SK-N-SH (cell line): ENCODE measurements at regions not wholly inside any gene's neighbourhood (a gene's known extent, or its start where the extent isn't known, plus 50 kb on each side); places are given as distances from the start of the nearest gene placed in this dataset.

Experiments
- EZH2phosphoT487 ChIP-seq: fragments of 200-600 bp; sonication (generic); IDR thresholded peaks from 2 replicates; pipeline ENCODE4 v1.6.1; 2017; ENCODE audit warnings: low read depth, mixed run types, mild to moderate bottlenecking, antibody characterized with exemption, moderate library complexity, borderline replicate concordance
- NRF1 ChIP-seq: IDR thresholded peaks from 2 replicates; pipeline ENCODE4 v1.6.1; 2012; ENCODE audit warnings: low read depth, mild to moderate bottlenecking, low read length
- RFX5 ChIP-seq: IDR thresholded peaks from 2 replicates; pipeline ENCODE4 v1.6.1; 2012; ENCODE audit warnings: mild to moderate bottlenecking, improper control_type of control experiment, low read length
- YY1 ChIP-seq: IDR thresholded peaks from 2 replicates; pipeline ENCODE4 v1.4.0; 2012; ENCODE audit warnings: low read depth, mild to moderate bottlenecking
- TF ChIP-seq, protein P1 (sequence below): fragments of 200-600 bp; sonication (generic); IDR thresholded peaks from 2 replicates; pipeline ENCODE4 v1.6.1; 2017; ENCODE audit warnings: antibody characterized with exemption, mild to moderate bottlenecking, moderate library complexity

DNA sequence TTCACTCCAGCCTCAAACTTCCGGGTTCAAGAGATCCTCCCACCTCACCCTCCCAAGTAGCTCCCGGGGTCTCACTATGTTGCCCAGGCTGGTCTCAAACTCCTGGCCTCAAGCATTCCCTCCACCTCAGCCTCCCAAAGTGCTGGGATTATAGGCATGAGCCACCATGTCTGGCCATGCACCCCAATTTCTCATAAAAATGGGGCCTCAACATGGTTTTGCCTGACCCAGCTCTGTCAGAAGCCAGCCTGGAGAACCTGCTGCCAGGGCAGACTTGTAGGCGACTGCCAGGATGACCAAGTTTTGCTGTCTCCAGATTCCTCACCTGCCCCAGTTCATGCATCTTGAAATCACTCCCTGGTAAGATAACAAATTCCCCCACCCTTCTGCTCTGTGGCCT lies 82.9 kb downstream of the AIPL1 start:
- no peak for TF ChIP-seq EZH2phosphoT487
- TF ChIP-seq YY1: no peak
- TF ChIP-seq, protein P1, sequence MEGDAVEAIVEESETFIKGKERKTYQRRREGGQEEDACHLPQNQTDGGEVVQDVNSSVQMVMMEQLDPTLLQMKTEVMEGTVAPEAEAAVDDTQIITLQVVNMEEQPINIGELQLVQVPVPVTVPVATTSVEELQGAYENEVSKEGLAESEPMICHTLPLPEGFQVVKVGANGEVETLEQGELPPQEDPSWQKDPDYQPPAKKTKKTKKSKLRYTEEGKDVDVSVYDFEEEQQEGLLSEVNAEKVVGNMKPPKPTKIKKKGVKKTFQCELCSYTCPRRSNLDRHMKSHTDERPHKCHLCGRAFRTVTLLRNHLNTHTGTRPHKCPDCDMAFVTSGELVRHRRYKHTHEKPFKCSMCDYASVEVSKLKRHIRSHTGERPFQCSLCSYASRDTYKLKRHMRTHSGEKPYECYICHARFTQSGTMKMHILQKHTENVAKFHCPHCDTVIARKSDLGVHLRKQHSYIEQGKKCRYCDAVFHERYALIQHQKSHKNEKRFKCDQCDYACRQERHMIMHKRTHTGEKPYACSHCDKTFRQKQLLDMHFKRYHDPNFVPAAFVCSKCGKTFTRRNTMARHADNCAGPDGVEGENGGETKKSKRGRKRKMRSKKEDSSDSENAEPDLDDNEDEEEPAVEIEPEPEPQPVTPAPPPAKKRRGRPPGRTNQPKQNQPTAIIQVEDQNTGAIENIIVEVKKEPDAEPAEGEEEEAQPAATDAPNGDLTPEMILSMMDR: no peak
- TF ChIP-seq NRF1: no peak
- TF ChIP-seq RFX5: no peak
